HUES6 (cell line): ENCODE measurements at regions not wholly inside any gene's neighbourhood (a gene's known extent, or its start where the extent isn't known, plus 50 kb on each side); places are given as distances from the start of the nearest gene placed in this dataset.
"Not testable (repeated sequence)": the region's sequence is repeated elsewhere in the genome, so short reads cannot be mapped to it uniquely, and the experiment has no call there.

Source experiments
- H3K27ac ChIP-seq: 2 replicates; pipeline ENCODE4 v1.7.0; 2013; ENCODE audit warnings: low read depth, mild to moderate bottlenecking, low read length, inconsistent platforms
- H3K27me3 ChIP-seq: 2 replicates; pipeline ENCODE4 v1.6.1; 2013; ENCODE audit warnings: low read length; ENCODE audit not compliant: control insufficient read depth, insufficient read depth
- H3K36me3 ChIP-seq: 2 replicates; pipeline ENCODE4 v1.6.1; 2013; ENCODE audit warnings: low read length; ENCODE audit not compliant: control insufficient read depth, insufficient read depth
- H3K4me1 ChIP-seq: 2 replicates; pipeline ENCODE4 v1.6.1; 2013; ENCODE audit warnings: low read length; ENCODE audit not compliant: control insufficient read depth, insufficient read depth
- H3K4me3 ChIP-seq: 2 replicates; pipeline ENCODE4 v1.5.1; 2013; ENCODE audit warnings: low read depth, low read length
- H3K9ac ChIP-seq: one replicate; pipeline ENCODE4 v1.6.1; 2013; ENCODE audit warnings: mild to moderate bottlenecking, low read length
- H3K9me3 ChIP-seq: 2 replicates; pipeline ENCODE4 v1.6.1; 2013; ENCODE audit warnings: low read depth, low read length; ENCODE audit not compliant: control insufficient read depth, insufficient read depth

DNA sequence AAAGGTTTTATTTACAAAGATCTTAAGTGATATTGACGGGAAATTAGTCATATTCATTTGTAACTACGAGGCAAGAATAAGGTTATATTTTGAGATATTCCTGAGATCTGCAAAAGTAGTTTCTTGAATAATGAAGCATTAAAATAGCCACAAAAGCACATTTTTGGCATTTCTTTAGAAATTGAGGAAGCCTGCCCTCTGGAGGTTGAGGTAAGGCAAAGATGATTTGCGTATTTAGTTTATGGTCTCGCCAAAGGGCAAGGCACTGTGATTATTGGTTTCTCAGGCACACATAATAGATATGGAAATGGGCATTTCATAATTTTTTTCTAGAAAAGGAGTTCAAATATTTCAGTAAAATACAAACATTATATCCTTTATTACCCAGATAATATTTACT is 143.7 kb upstream of the RPRM start:
- Histone ChIP-seq H3K9me3 (peaks cover 5% of the 10 kb centered on the region; the same call in 1 of the 2 replicates), H3K27me3 (no peaks in the 10 kb centered on the region), H3K27ac (no peak overlapping the region), H3K4me3 (no peak overlapping the region), H3K36me3 (no peaks in the 10 kb centered on the region), H3K4me1 (no peaks in the 10 kb centered on the region), H3K9ac (no peak overlapping the region)

- no peak overlapping the region for H3K27ac ChIP-seq
- H3K9ac ChIP-seq: no peak overlapping the region
- peaks cover 5% of the 10 kb centered on the region; the same call in 1 of the 2 replicates for H3K9me3 ChIP-seq
- H3K27me3 ChIP-seq: no peaks in the 10 kb centered on the region
- H3K36me3 ChIP-seq: no peaks in the 10 kb centered on the region
- no peak overlapping the region for H3K4me3 ChIP-seq
- no peaks in the 10 kb centered on the region for H3K4me1 ChIP-seq
These were observed 144.5 kb upstream of the RPRM start for GRCh38 chr2:153623020-153623419.

- no peaks in the 10 kb centered on the region for H3K36me3 ChIP-seq
- H3K9ac ChIP-seq: no peak overlapping the region
- H3K9me3 ChIP-seq: no peaks in the 10 kb centered on the region
- no peak overlapping the region for H3K4me3 ChIP-seq
- no peak overlapping the region for H3K27ac ChIP-seq
- H3K4me1 ChIP-seq: no peaks in the 10 kb centered on the region
- H3K27me3 ChIP-seq: no peaks in the 10 kb centered on the region
These were observed 148.1 kb upstream of the RPRM start for GRCh38 chr2:153626676-153627075.

DNA sequence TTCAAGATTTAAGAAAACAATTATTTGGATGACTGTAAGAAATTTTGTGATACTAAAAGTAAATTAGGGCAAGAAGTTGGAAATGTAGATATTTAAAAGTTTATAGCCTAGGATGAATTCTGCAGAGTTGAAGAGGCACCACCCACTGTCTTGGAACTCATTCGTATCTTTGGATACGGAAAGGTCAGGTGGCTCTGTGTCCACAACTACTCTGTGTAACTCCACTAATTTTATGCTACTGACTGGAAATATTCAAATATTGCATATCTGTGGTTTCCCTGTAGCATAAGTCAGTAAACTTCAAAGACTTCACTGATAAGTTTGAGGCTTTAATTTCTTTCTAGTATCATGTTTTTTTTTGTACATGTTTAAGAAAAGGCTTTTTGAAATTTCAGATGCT is 156.9 kb upstream of the RPRM start:
- Histone ChIP-seq H3K9ac (no peak overlapping the region), H3K36me3 (no peaks in the 10 kb centered on the region), H3K4me3 (no peak overlapping the region), H3K27ac (no peak overlapping the region), H3K27me3 (no peaks in the 10 kb centered on the region), H3K9me3 (no peaks in the 10 kb centered on the region), H3K4me1 (no peaks in the 10 kb centered on the region)

DNA sequence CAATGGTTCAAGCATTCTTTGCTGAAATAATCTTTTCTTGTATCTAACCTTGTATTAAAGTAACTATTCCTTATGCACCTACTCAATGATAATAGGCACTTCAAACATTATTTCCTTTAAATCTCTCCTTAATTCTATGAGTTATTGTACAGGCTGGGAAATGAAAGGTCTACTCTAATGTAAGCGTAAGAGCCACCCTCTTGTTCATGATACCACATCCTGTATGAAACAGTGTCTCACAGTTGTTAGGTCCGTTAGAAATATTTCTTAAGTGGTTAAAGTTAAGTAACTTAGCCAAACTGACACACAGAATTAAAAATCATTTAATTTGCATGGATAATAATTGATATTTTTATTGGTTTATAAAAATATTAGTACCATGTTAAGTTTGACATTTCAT is 162.5 kb upstream of the RPRM start:
- H3K27ac ChIP-seq: no peak overlapping the region
- no peaks in the 10 kb centered on the region for H3K36me3 ChIP-seq
- no peaks in the 10 kb centered on the region for H3K27me3 ChIP-seq
- H3K4me1 ChIP-seq: no peaks in the 10 kb centered on the region
- H3K9me3 ChIP-seq: no peaks in the 10 kb centered on the region
- no peak overlapping the region for H3K4me3 ChIP-seq
- H3K9ac ChIP-seq: no peak overlapping the region

DNA sequence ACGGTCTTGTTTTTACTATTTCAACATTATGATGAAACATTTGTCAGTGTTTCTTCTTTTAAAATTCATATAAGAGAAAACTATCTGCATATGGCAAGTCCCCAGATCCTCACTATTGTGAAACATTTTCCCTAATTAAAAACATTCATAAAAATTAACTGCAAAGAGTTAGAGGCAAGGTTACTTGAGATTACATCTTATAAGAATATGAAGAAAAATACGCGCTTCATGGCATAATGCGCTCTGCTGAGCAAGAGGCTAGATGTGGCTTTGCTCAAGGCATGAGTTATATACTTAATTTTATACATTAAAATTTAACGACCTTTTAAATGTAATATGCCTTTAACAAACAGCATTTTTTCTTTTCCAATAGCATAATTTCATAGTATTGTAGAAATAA is 166.4 kb upstream of the RPRM start:
- Histone ChIP-seq H3K36me3 (no peaks in the 10 kb centered on the region), H3K27me3 (no peaks in the 10 kb centered on the region), H3K27ac (no peak overlapping the region), H3K4me1 (no peaks in the 10 kb centered on the region), H3K4me3 (no peak overlapping the region), H3K9ac (no peak overlapping the region), H3K9me3 (no peaks in the 10 kb centered on the region)

- Histone ChIP-seq H3K36me3 (no peaks in the 10 kb centered on the region), H3K27ac (no peak overlapping the region), H3K27me3 (no peaks in the 10 kb centered on the region), H3K9ac (no peak overlapping the region), H3K4me3 (no peak overlapping the region), H3K9me3 (no peaks in the 10 kb centered on the region), H3K4me1 (no peaks in the 10 kb centered on the region)
These were observed 167.0 kb upstream of the RPRM start for GRCh38 chr2:153645599-153645998.

GRCh38 chr2:153657651-153658050 is 179.1 kb upstream of the RPRM start:
- no peak overlapping the region for H3K4me3 ChIP-seq
- no peaks in the 10 kb centered on the region for H3K36me3 ChIP-seq
- H3K4me1 ChIP-seq: no peaks in the 10 kb centered on the region
- no peak overlapping the region for H3K27ac ChIP-seq
- H3K27me3 ChIP-seq: no peaks in the 10 kb centered on the region
- H3K9me3 ChIP-seq: no peaks in the 10 kb centered on the region
- no peak overlapping the region for H3K9ac ChIP-seq

- H3K9me3 ChIP-seq: peaks cover 17% of the 10 kb centered on the region
- no peaks in the 10 kb centered on the region for H3K27me3 ChIP-seq
- H3K4me1 ChIP-seq: no peaks in the 10 kb centered on the region
These were observed 183.2 kb upstream of the RPRM start for GRCh38 chr2:153661801-153662200.

GRCh38 chr2:153663371-153663770 is 184.8 kb upstream of the RPRM start:
- peaks cover 18% of the 10 kb centered on the region for H3K9me3 ChIP-seq
- no peaks in the 10 kb centered on the region for H3K4me1 ChIP-seq
- no peaks in the 10 kb centered on the region for H3K36me3 ChIP-seq
- H3K4me3 ChIP-seq: no peak overlapping the region
- no peak overlapping the region for H3K27ac ChIP-seq
- H3K9ac ChIP-seq: no peak overlapping the region
- no peaks in the 10 kb centered on the region for H3K27me3 ChIP-seq

More at GRCh38 chr2:153661801-153662200, 183.2 kb upstream of the RPRM start:
- no peaks in the 10 kb centered on the region for H3K36me3 ChIP-seq
- no peak overlapping the region for H3K4me3 ChIP-seq
- no peak overlapping the region for H3K9ac ChIP-seq
- no peak overlapping the region for H3K27ac ChIP-seq

GRCh38 chr2:153664009-153664408 is 185.4 kb upstream of the RPRM start:
- H3K27me3 ChIP-seq, H3K4me3 ChIP-seq, H3K9ac ChIP-seq, H3K27ac ChIP-seq, H3K36me3 ChIP-seq, H3K4me1 ChIP-seq: not testable (repeated sequence)
- peaks cover 24% of the 10 kb centered on the region for H3K9me3 ChIP-seq

DNA sequence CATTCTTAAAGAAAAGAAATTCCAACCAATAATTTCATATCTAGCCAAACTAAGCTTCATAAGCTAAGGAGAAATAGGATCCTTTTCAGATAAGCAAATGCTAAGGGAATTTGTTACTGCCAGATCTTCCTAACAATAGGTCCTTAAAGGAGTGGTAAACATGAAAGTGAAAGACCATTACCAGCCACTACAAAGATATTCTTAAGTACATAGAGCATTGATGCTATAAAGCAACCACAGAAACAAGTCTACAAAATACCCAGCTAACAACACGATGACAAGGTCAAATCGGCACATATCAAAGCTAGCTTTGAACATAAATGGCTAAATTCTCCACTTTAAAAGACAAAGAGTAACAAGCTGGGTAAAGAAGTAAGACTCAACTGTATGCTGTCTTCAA is 188.9 kb upstream of the RPRM start:
- Histone ChIP-seq H3K9me3 (peaks cover 35% of the 10 kb centered on the region), H3K27ac (no peak overlapping the region), H3K27me3 (no peaks in the 10 kb centered on the region), H3K36me3 (no peaks in the 10 kb centered on the region), H3K4me3 (no peak overlapping the region), H3K4me1 (no peaks in the 10 kb centered on the region), H3K9ac (no peak overlapping the region)
